Neutrophil (primary cell): ENCODE measurements at regions not wholly inside any gene's neighbourhood (a gene's known extent, or its start where the extent isn't known, plus 50 kb on each side); places are given as distances from the start of the nearest gene placed in this dataset.

Source experiments
- H3K27ac ChIP-seq: fragments of 200-600 bp; sonication (generic); 2 replicates; pipeline ENCODE4 v1.5.1; 2016; ENCODE audit warnings: mild to moderate bottlenecking, moderate library complexity
- H3K27me3 ChIP-seq: fragments of 200-600 bp; sonication (generic); 2 replicates; pipeline ENCODE4 v1.6.0; 2016; ENCODE audit warnings: mild to moderate bottlenecking
- H3K36me3 ChIP-seq: fragments of 200-600 bp; sonication (generic); 2 replicates; pipeline ENCODE4 v1.5.1; 2017
- H3K4me1 ChIP-seq, 2 experiments: fragments of 200-600 bp in 1 of 2; sonication (generic) in 1 of 2; 1 replicate in 1 of 2; 2 replicates in 1 of 2; pipeline versions ENCODE4 v1.5.1 to v1.6.1; 2013 to 2016; ENCODE audit warnings: low read depth in 1 of 2, low read length in 1 of 2, mild to moderate bottlenecking in 1 of 2, moderate library complexity in 1 of 2; ENCODE audit not compliant: control insufficient read depth in 1 of 2, insufficient read depth in 1 of 2
- H3K4me3 ChIP-seq, 2 experiments: fragments of 200-600 bp in 1 of 2; sonication (generic) in 1 of 2; 1 replicate in 1 of 2; 2 replicates in 1 of 2; pipeline ENCODE4 v1.5.1; 2013 to 2016; ENCODE audit warnings: low read depth in 1 of 2, low read length in 1 of 2, mild to moderate bottlenecking in 1 of 2, moderate library complexity in 1 of 2
- H3K9me3 ChIP-seq: fragments of 200-600 bp; sonication (generic); 2 replicates; pipeline ENCODE4 v1.5.1; 2016
- CTCF ChIP-seq: fragments of 200-600 bp; sonication (generic); IDR thresholded peaks from 2 replicates; pipeline ENCODE4 v1.5.1; 2016; ENCODE audit warnings: antibody characterized with exemption

- no peak overlapping the region for H3K4me3 ChIP-seq
- no peak for TF ChIP-seq CTCF
- H3K4me1 ChIP-seq, result no peaks in the 10 kb centered on the region
- no peaks in the 10 kb centered on the region for H3K36me3 ChIP-seq
- no peak overlapping the region for H3K27ac ChIP-seq
- no peaks in the 10 kb centered on the region for H3K27me3 ChIP-seq
- H3K9me3 ChIP-seq, result no peaks in the 10 kb centered on the region
These were observed 384.1 kb upstream of the PLXNA2 start for GRCh38 chr1:208628022-208628914.

- Histone ChIP-seq H3K36me3 (no peaks in the 10 kb centered on the region), H3K4me3 (no peak overlapping the region), H3K9me3 (no peaks in the 10 kb centered on the region), H3K4me1 (no peaks in the 10 kb centered on the region), H3K27ac (no peak overlapping the region), H3K27me3 (no peaks in the 10 kb centered on the region)
- TF ChIP-seq CTCF, result no peak
These were observed 386.9 kb upstream of the PLXNA2 start for GRCh38 chr1:208631092-208631491.

- TF ChIP-seq CTCF, result no peak
- Histone ChIP-seq H3K4me1 (no peaks in the 10 kb centered on the region), H3K9me3 (no peaks in the 10 kb centered on the region), H3K27ac (no peak overlapping the region), H3K27me3 (no peaks in the 10 kb centered on the region), H3K36me3 (no peaks in the 10 kb centered on the region), H3K4me3 (no peak overlapping the region)
These were observed 387.3 kb upstream of the PLXNA2 start for GRCh38 chr1:208631506-208631905.

- no peak for TF ChIP-seq CTCF
- H3K36me3 ChIP-seq, result no peaks in the 10 kb centered on the region
- H3K27me3 ChIP-seq, result no peaks in the 10 kb centered on the region
- H3K4me1 ChIP-seq, result no peaks in the 10 kb centered on the region
- no peak overlapping the region for H3K4me3 ChIP-seq
- no peaks in the 10 kb centered on the region for H3K9me3 ChIP-seq
- H3K27ac ChIP-seq, result no peak overlapping the region
These were observed 390.4 kb upstream of the PLXNA2 start for GRCh38 chr1:208634346-208635140.

GRCh38 chr1:208637181-208637580, 393.0 kb upstream of the PLXNA2 start:
- Histone ChIP-seq H3K27ac (no peak overlapping the region), H3K27me3 (no peaks in the 10 kb centered on the region), H3K4me3 (no peak overlapping the region), H3K36me3 (no peaks in the 10 kb centered on the region), H3K9me3 (no peaks in the 10 kb centered on the region), H3K4me1 (no peaks in the 10 kb centered on the region)
- no peak for TF ChIP-seq CTCF
